Tibial nerve (tissue), 4 donors: ENCODE measurements at regions not wholly inside any gene's neighbourhood (a gene's known extent, or its start where the extent isn't known, plus 50 kb on each side); places are given as distances from the start of the nearest gene placed in this dataset.

Source experiments
- EP300 ChIP-seq, 2 donors: sonication (generic); formaldehyde crosslinking; IDR thresholded peaks; one replicate each; pipeline ENCODE4 v1.6.1; 2017; ENCODE audit warnings: antibody characterized with exemption in 2 of 2, mild to moderate bottlenecking in 1 of 2
- POLR2A ChIP-seq, 2 donors: fragments of 450-650 bp; IDR thresholded peaks; one replicate each; pipeline ENCODE4 v1.6.1; 2017; ENCODE audit warnings: antibody characterized with exemption in 2 of 2, mild to moderate bottlenecking in 2 of 2, moderate library complexity in 2 of 2
- TF ChIP-seq, protein P1 (sequence below), 5 experiments: fragments of 200-600 bp in 3 of 5; fragments of 450-650 bp in 2 of 5; sonication (generic) in 3 of 5; IDR thresholded peaks; one replicate each; pipeline ENCODE4 v1.5.1; 2016 to 2019; ENCODE audit warnings: antibody characterized with exemption in 5 of 5, mild to moderate bottlenecking in 3 of 5, moderate library complexity in 2 of 5

DNA sequence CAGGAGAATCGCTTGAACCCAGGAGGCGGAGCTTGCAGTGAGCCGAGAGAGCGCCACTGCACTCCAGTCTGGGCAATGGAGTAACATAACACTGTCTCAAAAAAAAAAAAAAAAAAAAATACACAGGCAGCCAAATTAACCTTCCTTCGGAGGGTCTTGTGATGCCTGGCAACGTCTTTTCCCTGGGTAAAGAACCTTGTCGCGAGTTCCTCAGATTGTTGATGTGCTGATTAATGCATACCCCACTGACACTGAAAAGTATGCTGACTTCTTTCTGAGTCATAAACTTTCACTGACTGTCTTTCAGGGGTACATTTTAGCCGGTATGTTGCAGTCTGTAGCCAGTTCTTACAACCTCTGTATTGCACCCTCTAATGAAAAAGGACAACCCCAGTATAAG lies 95.1 kb upstream of the SOD1 start:
- TF ChIP-seq, protein P1, sequence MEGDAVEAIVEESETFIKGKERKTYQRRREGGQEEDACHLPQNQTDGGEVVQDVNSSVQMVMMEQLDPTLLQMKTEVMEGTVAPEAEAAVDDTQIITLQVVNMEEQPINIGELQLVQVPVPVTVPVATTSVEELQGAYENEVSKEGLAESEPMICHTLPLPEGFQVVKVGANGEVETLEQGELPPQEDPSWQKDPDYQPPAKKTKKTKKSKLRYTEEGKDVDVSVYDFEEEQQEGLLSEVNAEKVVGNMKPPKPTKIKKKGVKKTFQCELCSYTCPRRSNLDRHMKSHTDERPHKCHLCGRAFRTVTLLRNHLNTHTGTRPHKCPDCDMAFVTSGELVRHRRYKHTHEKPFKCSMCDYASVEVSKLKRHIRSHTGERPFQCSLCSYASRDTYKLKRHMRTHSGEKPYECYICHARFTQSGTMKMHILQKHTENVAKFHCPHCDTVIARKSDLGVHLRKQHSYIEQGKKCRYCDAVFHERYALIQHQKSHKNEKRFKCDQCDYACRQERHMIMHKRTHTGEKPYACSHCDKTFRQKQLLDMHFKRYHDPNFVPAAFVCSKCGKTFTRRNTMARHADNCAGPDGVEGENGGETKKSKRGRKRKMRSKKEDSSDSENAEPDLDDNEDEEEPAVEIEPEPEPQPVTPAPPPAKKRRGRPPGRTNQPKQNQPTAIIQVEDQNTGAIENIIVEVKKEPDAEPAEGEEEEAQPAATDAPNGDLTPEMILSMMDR (IDR thresholded peaks at IDR 0.05): no peak
- TF ChIP-seq POLR2A (IDR thresholded peaks at IDR 0.05) (no peak), EP300 (IDR thresholded peaks at IDR 0.05) (no peak)
